ENCODE measurements at regions not wholly inside any gene's neighbourhood (a gene's known extent, or its start where the extent isn't known, plus 50 kb on each side); places are given as distances from the start of the nearest gene placed in this dataset.

GRCh38 chr18:1124495-1124894 lies 219.8 kb downstream of the ADCYAP1 start:
- intact Hi-C loops (cut with DNase I, micrococcal nuclease), result no loop called here
- Histone ChIP-seq H3K4me3 (ENCODE audit: low read length) (no peak overlapping the region), H3K36me3 (ENCODE audit: insufficient read depth, low read length) (no peaks in the 10 kb centered on the region), H3K27me3 (ENCODE audit: control insufficient read depth in 1 of 2, insufficient read depth in 2 of 2, low read length in 2 of 2) (no peaks in the 10 kb centered on the region), H3K9me3 (ENCODE audit: control insufficient read depth in 1 of 2, insufficient read depth in 1 of 2, low read length in 2 of 2) (no peaks in the 10 kb centered on the region), H3K4me1 (ENCODE audit: insufficient read depth, low read length) (no peaks in the 10 kb centered on the region), H3K27ac (ENCODE audit: low read depth in 1 of 2, low read length in 2 of 2) (no peak overlapping the region)
- Mint-ChIP-seq H3K4me3 (no peak overlapping the region), H3K9me3 (peaks cover 15% of the 10 kb centered on the region), H3K4me1 (ENCODE audit: low read depth) (no peaks in the 10 kb centered on the region), H3K27ac (no peak overlapping the region), H3K27me3 (no peaks in the 10 kb centered on the region), H3K36me3 (ENCODE audit: low read depth) (no peaks in the 10 kb centered on the region)
- ChIA-PET CTCF (no interaction called here), POLR2A (no interaction called here)
- TF ChIP-seq CTCF (IDR thresholded peaks at IDR 0.05), result no peak
- DNase-seq, result no peak
- ATAC-seq (ENCODE audit: poor library complexity), result no peak

- H3K36me3 Mint-ChIP-seq (ENCODE audit: low read depth), result peaks cover 6% of the 10 kb centered on the region
- TF ChIP-seq CTCF (IDR thresholded peaks at IDR 0.05), result no peak
- no peak overlapping the region for H3K4me3 Mint-ChIP-seq
These were observed 228.9 kb downstream of the ADCYAP1 start for GRCh38 chr18:1133541-1133940.

GRCh38 chr18:1147730-1148129 lies 243.1 kb downstream of the ADCYAP1 start:
- POLR2A ChIA-PET, result no interaction called here
- no peaks in the 10 kb centered on the region for H3K27me3 Mint-ChIP-seq
- H3K4me3 ChIP-seq (ENCODE audit: low read length), result no peak overlapping the region

More at GRCh38 chr18:1133541-1133940, 228.9 kb downstream of the ADCYAP1 start:
- H3K4me1 ChIP-seq (ENCODE audit: insufficient read depth, low read length), result no peaks in the 10 kb centered on the region
- H3K4me1 Mint-ChIP-seq (ENCODE audit: low read depth), result no peaks in the 10 kb centered on the region
- no peaks in the 10 kb centered on the region for H3K36me3 ChIP-seq (ENCODE audit: insufficient read depth, low read length)
- no peaks in the 10 kb centered on the region for H3K27me3 Mint-ChIP-seq
- ATAC-seq (ENCODE audit: poor library complexity) (no peak), DNase-seq (no peak)
- no peak overlapping the region for H3K27ac ChIP-seq (ENCODE audit: low read depth in 1 of 2, low read length in 2 of 2)
- H3K9me3 Mint-ChIP-seq, result peaks cover 9% of the 10 kb centered on the region
- no peaks in the 10 kb centered on the region for H3K27me3 ChIP-seq (ENCODE audit: control insufficient read depth in 1 of 2, insufficient read depth in 2 of 2, low read length in 2 of 2)
- H3K27ac Mint-ChIP-seq, result no peak overlapping the region
- intact Hi-C loops (cut with DNase I, micrococcal nuclease), result no loop called here
- CTCF ChIA-PET, result no interaction called here
- no peak overlapping the region for H3K4me3 ChIP-seq (ENCODE audit: low read length)
- POLR2A ChIA-PET, result no interaction called here
- no peaks in the 10 kb centered on the region for H3K9me3 ChIP-seq (ENCODE audit: control insufficient read depth in 1 of 2, insufficient read depth in 1 of 2, low read length in 2 of 2)

More at GRCh38 chr18:1147730-1148129, 243.1 kb downstream of the ADCYAP1 start:
- Mint-ChIP-seq H3K4me1 (ENCODE audit: low read depth) (no peaks in the 10 kb centered on the region), H3K9me3 (peaks cover 22% of the 10 kb centered on the region), H3K36me3 (ENCODE audit: low read depth) (peaks cover 9% of the 10 kb centered on the region), H3K4me3 (no peak overlapping the region), H3K27ac (no peak overlapping the region)
- CTCF ChIA-PET, result no interaction called here
- Histone ChIP-seq H3K27me3 (ENCODE audit: control insufficient read depth in 1 of 2, insufficient read depth in 2 of 2, low read length in 2 of 2) (no peaks in the 10 kb centered on the region), H3K36me3 (ENCODE audit: insufficient read depth, low read length) (no peaks in the 10 kb centered on the region), H3K27ac (ENCODE audit: low read depth in 1 of 2, low read length in 2 of 2) (no peak overlapping the region), H3K4me1 (ENCODE audit: insufficient read depth, low read length) (no peaks in the 10 kb centered on the region), H3K9me3 (ENCODE audit: control insufficient read depth in 1 of 2, insufficient read depth in 1 of 2, low read length in 2 of 2) (peaks cover 0 to 15% of the 10 kb centered on the region in 2 experiments)
- intact Hi-C loops (cut with DNase I, micrococcal nuclease), result no loop called here
- ATAC-seq (ENCODE audit: poor library complexity), result no peak
- no peak for TF ChIP-seq CTCF (IDR thresholded peaks at IDR 0.05)
- DNase-seq, result no peak
